Parathyroid adenoma (tissue), 2 donors: ENCODE measurements at regions not wholly inside any gene's neighbourhood (a gene's known extent, or its start where the extent isn't known, plus 50 kb on each side); places are given as distances from the start of the nearest gene placed in this dataset.

Experiments
- H2AFZ ChIP-seq: fragments of 300-600 bp; sonication (generic); one replicate; pipeline ENCODE4 v1.7.0; 2017; ENCODE audit warnings: antibody characterized with exemption, mild to moderate bottlenecking
- H3K27ac ChIP-seq: fragments of 300-600 bp; sonication (generic); one replicate; pipeline ENCODE4 v1.7.0; 2017
- H3K27me3 ChIP-seq: fragments of 300-600 bp; sonication (generic); one replicate; pipeline ENCODE4 v1.7.0; 2017; ENCODE audit warnings: low read length; ENCODE audit not compliant: control insufficient read depth, insufficient read depth
- H3K36me3 ChIP-seq: fragments of 300-600 bp; sonication (generic); one replicate; pipeline ENCODE4 v1.7.0; 2017; ENCODE audit warnings: low read length; ENCODE audit not compliant: control insufficient read depth, insufficient read depth
- H3K4me1 ChIP-seq: fragments of 300-600 bp; sonication (generic); one replicate; pipeline ENCODE4 v1.7.0; 2017; ENCODE audit warnings: control low read depth
- H3K4me2 ChIP-seq: fragments of 300-600 bp; sonication (generic); one replicate; pipeline ENCODE4 v1.7.0; 2017; ENCODE audit warnings: low read length
- H3K4me3 ChIP-seq: fragments of 300-600 bp; sonication (generic); one replicate; pipeline ENCODE4 v1.7.0; 2017; ENCODE audit warnings: low read depth, low read length
- H3K79me2 ChIP-seq: fragments of 300-600 bp; sonication (generic); one replicate; pipeline ENCODE4 v1.7.0; 2017; ENCODE audit warnings: control low read depth
- H3K9ac ChIP-seq: fragments of 300-600 bp; sonication (generic); one replicate; pipeline ENCODE4 v1.7.0; 2017; ENCODE audit warnings: mild to moderate bottlenecking
- H3K9me3 ChIP-seq: fragments of 300-600 bp; sonication (generic); one replicate; pipeline ENCODE4 v1.7.0; 2017; ENCODE audit warnings: low read length; ENCODE audit not compliant: control insufficient read depth
- TF ChIP-seq, protein P1 (sequence below): fragments of 300-600 bp; sonication (generic); IDR thresholded peaks from one replicate; pipeline ENCODE4 v1.7.0; 2017; ENCODE audit warnings: antibody characterized with exemption, mild to moderate bottlenecking
- donor health status: primary hyperparathyroidism.

DNA sequence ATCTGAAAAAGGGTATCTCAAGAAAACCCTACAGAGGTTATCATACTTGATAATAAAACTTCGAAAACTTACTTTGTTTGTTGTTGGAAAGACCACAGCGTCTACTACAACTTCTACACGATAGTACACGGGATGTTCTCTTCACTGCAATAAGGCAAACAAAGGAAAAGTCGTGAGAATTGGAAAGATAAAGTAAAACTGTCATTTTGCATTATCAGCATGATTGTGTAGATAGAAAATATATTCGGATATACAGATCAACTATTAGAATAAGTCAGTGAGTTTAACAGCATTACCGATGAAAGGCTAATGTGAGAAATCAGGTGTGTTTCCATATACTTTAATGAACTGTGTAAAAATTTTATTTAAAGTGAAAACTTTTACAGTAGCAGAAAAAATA, 287.4 kb downstream of the KLF6 start:
- H3K9ac ChIP-seq, result no peak overlapping the region
- no peaks in the 10 kb centered on the region for H3K36me3 ChIP-seq
- no peaks in the 10 kb centered on the region for H3K27me3 ChIP-seq
- H2AFZ ChIP-seq, result no peak overlapping the region
- no peak overlapping the region for H3K27ac ChIP-seq
- no peak overlapping the region for H3K4me2 ChIP-seq
- TF ChIP-seq, protein P1, sequence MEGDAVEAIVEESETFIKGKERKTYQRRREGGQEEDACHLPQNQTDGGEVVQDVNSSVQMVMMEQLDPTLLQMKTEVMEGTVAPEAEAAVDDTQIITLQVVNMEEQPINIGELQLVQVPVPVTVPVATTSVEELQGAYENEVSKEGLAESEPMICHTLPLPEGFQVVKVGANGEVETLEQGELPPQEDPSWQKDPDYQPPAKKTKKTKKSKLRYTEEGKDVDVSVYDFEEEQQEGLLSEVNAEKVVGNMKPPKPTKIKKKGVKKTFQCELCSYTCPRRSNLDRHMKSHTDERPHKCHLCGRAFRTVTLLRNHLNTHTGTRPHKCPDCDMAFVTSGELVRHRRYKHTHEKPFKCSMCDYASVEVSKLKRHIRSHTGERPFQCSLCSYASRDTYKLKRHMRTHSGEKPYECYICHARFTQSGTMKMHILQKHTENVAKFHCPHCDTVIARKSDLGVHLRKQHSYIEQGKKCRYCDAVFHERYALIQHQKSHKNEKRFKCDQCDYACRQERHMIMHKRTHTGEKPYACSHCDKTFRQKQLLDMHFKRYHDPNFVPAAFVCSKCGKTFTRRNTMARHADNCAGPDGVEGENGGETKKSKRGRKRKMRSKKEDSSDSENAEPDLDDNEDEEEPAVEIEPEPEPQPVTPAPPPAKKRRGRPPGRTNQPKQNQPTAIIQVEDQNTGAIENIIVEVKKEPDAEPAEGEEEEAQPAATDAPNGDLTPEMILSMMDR, result no peak
- H3K4me1 ChIP-seq, result no peaks in the 10 kb centered on the region
- no peaks in the 10 kb centered on the region for H3K79me2 ChIP-seq
- H3K9me3 ChIP-seq, result no peaks in the 10 kb centered on the region
- no peak overlapping the region for H3K4me3 ChIP-seq

DNA sequence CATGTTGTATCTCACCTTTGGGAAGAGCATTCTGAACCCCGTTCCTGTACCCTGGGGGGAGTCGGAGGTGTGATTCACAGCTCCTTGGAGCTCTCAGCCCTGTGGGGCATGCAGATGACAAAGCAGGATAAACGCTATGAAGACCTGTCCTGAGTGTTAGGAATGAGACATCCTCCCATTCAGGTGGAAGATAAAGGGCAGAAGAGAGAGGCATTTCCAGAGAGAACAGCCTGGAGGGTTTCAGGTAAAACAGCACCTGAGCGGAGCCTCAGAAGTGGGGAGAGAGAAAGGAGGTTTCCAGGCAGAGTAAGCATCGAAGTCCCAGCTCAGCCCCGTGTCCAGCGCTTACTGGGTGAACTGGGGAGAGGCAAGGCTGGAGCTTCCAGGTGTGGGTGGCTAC, 288.9 kb downstream of the KLF6 start:
- no peak overlapping the region for H3K9ac ChIP-seq
- H3K4me2 ChIP-seq, result no peak overlapping the region
- TF ChIP-seq, protein P1, result no peak
- H3K36me3 ChIP-seq, result no peaks in the 10 kb centered on the region
- H3K9me3 ChIP-seq, result no peaks in the 10 kb centered on the region
- no peaks in the 10 kb centered on the region for H3K27me3 ChIP-seq
- H3K27ac ChIP-seq, result no peak overlapping the region
- no peak overlapping the region for H3K4me3 ChIP-seq
- no peaks in the 10 kb centered on the region for H3K79me2 ChIP-seq
- H2AFZ ChIP-seq, result no peak overlapping the region
- H3K4me1 ChIP-seq, result no peaks in the 10 kb centered on the region

DNA sequence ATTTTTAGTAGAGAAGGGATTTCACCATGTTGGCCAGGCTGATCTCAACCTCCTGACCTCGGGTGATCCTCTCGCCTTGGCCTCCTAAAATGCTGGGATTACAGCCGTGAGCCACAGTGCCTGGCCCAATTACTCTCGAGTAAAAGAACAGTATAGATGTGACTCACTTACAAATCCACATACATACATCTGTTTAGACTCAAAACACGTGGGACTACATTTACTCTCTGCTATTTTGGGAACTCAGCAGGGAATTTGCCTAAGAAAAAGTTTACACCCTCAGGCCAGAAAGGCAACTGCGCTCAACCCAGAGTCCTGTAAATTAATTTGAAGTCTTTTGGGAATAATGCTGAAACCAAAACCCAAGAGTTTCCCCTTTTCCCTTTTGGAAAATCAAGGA, 289.7 kb downstream of the KLF6 start:
- no peaks in the 10 kb centered on the region for H3K4me1 ChIP-seq
- H3K9me3 ChIP-seq, result no peaks in the 10 kb centered on the region
- no peak overlapping the region for H3K27ac ChIP-seq
- H2AFZ ChIP-seq, result no peak overlapping the region
- no peak overlapping the region for H3K9ac ChIP-seq
- no peaks in the 10 kb centered on the region for H3K27me3 ChIP-seq
- TF ChIP-seq, protein P1, result no peak
- no peaks in the 10 kb centered on the region for H3K79me2 ChIP-seq
- H3K4me2 ChIP-seq, result no peak overlapping the region
- H3K4me3 ChIP-seq, result no peak overlapping the region
- no peaks in the 10 kb centered on the region for H3K36me3 ChIP-seq

DNA sequence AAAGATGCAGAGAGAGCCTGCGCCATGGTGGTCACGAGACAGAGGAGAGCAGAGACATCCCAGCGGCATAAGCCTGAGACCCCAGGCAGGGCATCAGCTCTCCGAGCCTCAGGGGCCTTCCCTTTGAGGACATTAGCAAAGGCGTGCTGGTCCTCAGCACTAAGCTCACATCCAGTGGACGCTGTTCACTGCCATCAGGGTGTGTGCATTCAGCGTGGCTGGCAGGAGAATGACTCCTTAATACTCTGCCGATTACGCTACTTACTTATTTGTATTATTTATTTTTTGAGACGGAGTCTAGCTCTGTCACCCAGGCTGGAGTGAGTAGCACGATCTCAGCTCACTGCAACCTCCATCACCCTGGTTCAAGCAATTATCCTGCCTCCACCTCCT, 290.2 kb downstream of the KLF6 start:
- no peaks in the 10 kb centered on the region for H3K36me3 ChIP-seq
- H3K27ac ChIP-seq, result peak overlapping the region; percentile 41
- no peak overlapping the region for H3K4me3 ChIP-seq

More for the DNA sequence above, 290.2 kb downstream of the KLF6 start:
- Histone ChIP-seq H3K4me1 (no peaks in the 10 kb centered on the region), H3K9ac (no peak overlapping the region), H3K79me2 (no peaks in the 10 kb centered on the region), H3K9me3 (no peaks in the 10 kb centered on the region), H2AFZ (no peak overlapping the region), H3K27me3 (no peaks in the 10 kb centered on the region), H3K4me2 (no peak overlapping the region)
- TF ChIP-seq, protein P1, result no peak
